ENCODE measurements at regions not wholly inside any gene's neighbourhood (a gene's known extent, or its start where the extent isn't known, plus 50 kb on each side); places are given as distances from the start of the nearest gene placed in this dataset.

- Histone ChIP-seq H2AFZ (ENCODE audit: low read length) (no peak overlapping the region), H3K27me3 (ENCODE audit: low read length) (no peaks in the 10 kb centered on the region), H3K9me3 (ENCODE audit: low read length) (no peaks in the 10 kb centered on the region), H3K4me1 (ENCODE audit: insufficient read depth, low read length) (no peaks in the 10 kb centered on the region), H3K27ac (ENCODE audit: low read length) (no peak overlapping the region), H3K36me3 (ENCODE audit: low read depth, low read length) (no peaks in the 10 kb centered on the region), H3K9ac (ENCODE audit: low read length) (no peak overlapping the region), H3K79me2 (ENCODE audit: low read length) (no peaks in the 10 kb centered on the region), H3K9me2 (replicated peaks; ENCODE audit: low read length) (no peaks in the 10 kb centered on the region), H3K4me2 (ENCODE audit: low read length) (no peak overlapping the region), H3F3A (ENCODE audit: low read length, unreplicated experiment) (no peaks in the 10 kb centered on the region), H4K20me1 (ENCODE audit: low read length) (no peaks in the 10 kb centered on the region), H3K4me3 (ENCODE audit: low read length) (no peak overlapping the region)
- no TSS peak for BruUV-seq (replicated peaks)
- CTCF ChIA-PET = no interaction called here
- POLR2A ChIA-PET (ENCODE audit: unreplicated experiment) = no interaction called here
- no peak for TF ChIP-seq EZH2phosphoT487 (IDR thresholded peaks at IDR 0.05; ENCODE audit: borderline replicate concordance, low read length)
- TF ChIP-seq EZH2 (IDR thresholded peaks at IDR 0.05; ENCODE audit: low read length, unreplicated experiment) = no peak
- TF ChIP-seq CTCF (conservative IDR thresholded peaks at IDR 0.05; ENCODE audit: low read depth, low read length) = no peak
- ATAC-seq (no peak), DNase-seq (no peak)
- intact Hi-C loops (cut with micrococcal nuclease) = no loop called here
Measured at GRCh38 chr6:135791441-135791840, 60.1 kb upstream of the PDE7B start.

- no peaks in the 10 kb centered on the region for H3K9me2 ChIP-seq (replicated peaks; ENCODE audit: low read length)
- CTCF ChIA-PET = no interaction called here
- no peak overlapping the region for H3K27ac ChIP-seq (ENCODE audit: low read length)
- no peaks in the 10 kb centered on the region for H3K27me3 ChIP-seq (ENCODE audit: low read length)
- TF ChIP-seq EZH2phosphoT487 (IDR thresholded peaks at IDR 0.05; ENCODE audit: borderline replicate concordance, low read length) (no peak), EZH2 (IDR thresholded peaks at IDR 0.05; ENCODE audit: low read length, unreplicated experiment) (no peak), CTCF (conservative IDR thresholded peaks at IDR 0.05; ENCODE audit: low read depth, low read length) (no peak)
- no peaks in the 10 kb centered on the region for H3K36me3 ChIP-seq (ENCODE audit: low read depth, low read length)
- no peaks in the 10 kb centered on the region for H3K79me2 ChIP-seq (ENCODE audit: low read length)
- H3K4me3 ChIP-seq (ENCODE audit: low read length) = no peak overlapping the region
- H3K4me2 ChIP-seq (ENCODE audit: low read length) = no peak overlapping the region
- POLR2A ChIA-PET (ENCODE audit: unreplicated experiment) = no interaction called here
- no peak overlapping the region for H2AFZ ChIP-seq (ENCODE audit: low read length)
- ATAC-seq (no peak), DNase-seq (no peak)
- H3K9ac ChIP-seq (ENCODE audit: low read length) = no peak overlapping the region
- H4K20me1 ChIP-seq (ENCODE audit: low read length) = no peaks in the 10 kb centered on the region
- H3K4me1 ChIP-seq (ENCODE audit: insufficient read depth, low read length) = no peaks in the 10 kb centered on the region
- no peaks in the 10 kb centered on the region for H3F3A ChIP-seq (ENCODE audit: low read length, unreplicated experiment)
- no TSS peak for BruUV-seq (replicated peaks)
- H3K9me3 ChIP-seq (ENCODE audit: low read length) = no peaks in the 10 kb centered on the region
- intact Hi-C loops (cut with micrococcal nuclease) = no loop called here
Measured at GRCh38 chr6:135796643-135797305, 54.7 kb upstream of the PDE7B start.

- H3K4me2 ChIP-seq (ENCODE audit: low read length) = no peak overlapping the region
- H2AFZ ChIP-seq (ENCODE audit: low read length) = no peak overlapping the region
- TF ChIP-seq CTCF (conservative IDR thresholded peaks at IDR 0.05; ENCODE audit: low read depth, low read length) = no peak
- TF ChIP-seq EZH2phosphoT487 (IDR thresholded peaks at IDR 0.05; ENCODE audit: borderline replicate concordance, low read length) = no peak
- TF ChIP-seq EZH2 (IDR thresholded peaks at IDR 0.05; ENCODE audit: low read length, unreplicated experiment) = no peak
- no TSS peak for BruUV-seq (replicated peaks)
- no peak overlapping the region for H3K4me3 ChIP-seq (ENCODE audit: low read length)
- DNase-seq = no peak
- H3F3A ChIP-seq (ENCODE audit: low read length, unreplicated experiment) = no peaks in the 10 kb centered on the region
- no peaks in the 10 kb centered on the region for H3K9me2 ChIP-seq (replicated peaks; ENCODE audit: low read length)
- H3K36me3 ChIP-seq (ENCODE audit: low read depth, low read length) = no peaks in the 10 kb centered on the region
- intact Hi-C loops (cut with micrococcal nuclease) = no loop called here
- no peaks in the 10 kb centered on the region for H3K79me2 ChIP-seq (ENCODE audit: low read length)
- no peaks in the 10 kb centered on the region for H3K4me1 ChIP-seq (ENCODE audit: insufficient read depth, low read length)
- no peak overlapping the region for H3K9ac ChIP-seq (ENCODE audit: low read length)
- H3K9me3 ChIP-seq (ENCODE audit: low read length) = no peaks in the 10 kb centered on the region
- CTCF ChIA-PET = no interaction called here
- H4K20me1 ChIP-seq (ENCODE audit: low read length) = no peaks in the 10 kb centered on the region
- POLR2A ChIA-PET (ENCODE audit: unreplicated experiment) = no interaction called here
- no peaks in the 10 kb centered on the region for H3K27me3 ChIP-seq (ENCODE audit: low read length)
- no peak for ATAC-seq
- H3K27ac ChIP-seq (ENCODE audit: low read length) = no peak overlapping the region
Measured at GRCh38 chr6:135797361-135797760, 54.1 kb upstream of the PDE7B start.
